ENCODE measurements at regions not wholly inside any gene's neighbourhood (a gene's known extent, or its start where the extent isn't known, plus 50 kb on each side); places are given as distances from the start of the nearest gene placed in this dataset.

GRCh38 chr12:91833780-91834359, 311.8 kb downstream of the BTG1 start:
- TF ChIP-seq EZH2phosphoT487 (conservative IDR thresholded peaks at IDR 0.05; ENCODE audit: low read length) = no peak
- TF ChIP-seq, protein P1, sequence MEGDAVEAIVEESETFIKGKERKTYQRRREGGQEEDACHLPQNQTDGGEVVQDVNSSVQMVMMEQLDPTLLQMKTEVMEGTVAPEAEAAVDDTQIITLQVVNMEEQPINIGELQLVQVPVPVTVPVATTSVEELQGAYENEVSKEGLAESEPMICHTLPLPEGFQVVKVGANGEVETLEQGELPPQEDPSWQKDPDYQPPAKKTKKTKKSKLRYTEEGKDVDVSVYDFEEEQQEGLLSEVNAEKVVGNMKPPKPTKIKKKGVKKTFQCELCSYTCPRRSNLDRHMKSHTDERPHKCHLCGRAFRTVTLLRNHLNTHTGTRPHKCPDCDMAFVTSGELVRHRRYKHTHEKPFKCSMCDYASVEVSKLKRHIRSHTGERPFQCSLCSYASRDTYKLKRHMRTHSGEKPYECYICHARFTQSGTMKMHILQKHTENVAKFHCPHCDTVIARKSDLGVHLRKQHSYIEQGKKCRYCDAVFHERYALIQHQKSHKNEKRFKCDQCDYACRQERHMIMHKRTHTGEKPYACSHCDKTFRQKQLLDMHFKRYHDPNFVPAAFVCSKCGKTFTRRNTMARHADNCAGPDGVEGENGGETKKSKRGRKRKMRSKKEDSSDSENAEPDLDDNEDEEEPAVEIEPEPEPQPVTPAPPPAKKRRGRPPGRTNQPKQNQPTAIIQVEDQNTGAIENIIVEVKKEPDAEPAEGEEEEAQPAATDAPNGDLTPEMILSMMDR (IDR thresholded peaks at IDR 0.05; ENCODE audit: insufficient read depth, low read length, poor library complexity, severe bottlenecking) = no peak

Data from SU-DHL-6 (cell line).